Activated T-cell treated with anti-CD3 and anti-CD28 coated beads, Interleukin-2, amount 50 U/mL, for 24 hours (primary cell): ENCODE measurements at regions not wholly inside any gene's neighbourhood (a gene's known extent, or its start where the extent isn't known, plus 50 kb on each side); places are given as distances from the start of the nearest gene placed in this dataset.

Source experiments
- DNase-seq: peaks from one replicate; pipeline ENCODE4 v3.0.0-alpha.2; 2020
- H3K27ac Mint-ChIP-seq: 2 replicates; pipeline ENCODE4 v1.8.0; 2020; ENCODE audit warnings: mild to moderate bottlenecking, mixed read lengths
- H3K27me3 Mint-ChIP-seq: 2 replicates; pipeline ENCODE4 v1.8.0; 2020; ENCODE audit warnings: mixed read lengths
- H3K36me3 Mint-ChIP-seq: 2 replicates; pipeline ENCODE4 v1.8.0; 2020; ENCODE audit warnings: low read depth, mixed read lengths
- H3K4me1 Mint-ChIP-seq: 2 replicates; pipeline ENCODE4 v1.8.0; 2020; ENCODE audit warnings: low read depth, mixed read lengths
- H3K4me3 Mint-ChIP-seq: 2 replicates; pipeline ENCODE4 v1.8.0; 2020; ENCODE audit warnings: mild to moderate bottlenecking, moderate library complexity, mixed read lengths
- H3K9me3 Mint-ChIP-seq: 2 replicates; pipeline ENCODE4 v1.8.0; 2020; ENCODE audit warnings: mixed read lengths

DNA sequence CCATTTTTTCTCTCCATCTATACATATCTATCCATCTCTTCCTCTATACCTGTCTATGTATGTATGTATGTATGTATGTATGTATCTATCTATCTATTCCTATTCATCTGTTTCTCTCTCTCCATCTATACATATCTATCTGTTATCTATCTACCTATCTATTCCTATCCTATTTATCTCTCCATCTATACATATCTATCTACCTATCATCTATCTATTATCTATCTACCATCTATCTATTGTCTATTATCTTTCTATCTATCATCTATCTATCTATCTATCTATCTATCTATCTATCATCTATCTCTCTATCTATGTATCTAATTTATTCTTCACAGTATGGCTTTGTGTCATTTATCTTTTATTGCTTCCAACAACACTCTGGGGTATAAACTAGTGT is 1124.4 kb downstream of the TYW1 start:
- H3K9me3 Mint-ChIP-seq = peaks cover 40% of the 10 kb centered on the region
- H3K4me1 Mint-ChIP-seq = no peaks in the 10 kb centered on the region
- H3K27ac Mint-ChIP-seq = no peak overlapping the region
- H3K4me3 Mint-ChIP-seq = no peak overlapping the region
- DNase-seq = no peak
- no peaks in the 10 kb centered on the region for H3K27me3 Mint-ChIP-seq
- no peaks in the 10 kb centered on the region for H3K36me3 Mint-ChIP-seq

DNA sequence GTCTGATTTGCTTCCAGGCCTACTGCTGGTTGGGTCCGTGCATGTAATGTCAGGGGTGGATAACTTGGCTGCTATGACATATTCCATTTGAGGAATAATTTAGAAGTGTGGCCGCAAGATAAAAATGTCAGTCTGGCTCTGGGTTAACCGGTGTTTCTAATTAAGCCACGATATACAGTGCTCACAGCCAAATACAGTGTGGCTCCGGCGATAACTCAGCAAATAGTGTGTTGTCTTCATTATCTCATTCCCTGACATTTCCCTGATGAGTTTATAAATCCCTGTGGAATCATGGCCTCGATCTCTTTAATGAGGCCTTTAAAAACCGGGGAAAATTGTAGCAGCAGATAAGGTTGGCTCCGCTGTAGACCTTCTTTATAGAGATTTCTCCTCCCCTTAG is 1125.0 kb downstream of the TYW1 start:
- Mint-ChIP-seq H3K4me3 (no peak overlapping the region), H3K27ac (no peak overlapping the region), H3K4me1 (no peaks in the 10 kb centered on the region), H3K27me3 (no peaks in the 10 kb centered on the region), H3K36me3 (no peaks in the 10 kb centered on the region), H3K9me3 (peaks cover 43% of the 10 kb centered on the region)
- DNase-seq = no peak

DNA sequence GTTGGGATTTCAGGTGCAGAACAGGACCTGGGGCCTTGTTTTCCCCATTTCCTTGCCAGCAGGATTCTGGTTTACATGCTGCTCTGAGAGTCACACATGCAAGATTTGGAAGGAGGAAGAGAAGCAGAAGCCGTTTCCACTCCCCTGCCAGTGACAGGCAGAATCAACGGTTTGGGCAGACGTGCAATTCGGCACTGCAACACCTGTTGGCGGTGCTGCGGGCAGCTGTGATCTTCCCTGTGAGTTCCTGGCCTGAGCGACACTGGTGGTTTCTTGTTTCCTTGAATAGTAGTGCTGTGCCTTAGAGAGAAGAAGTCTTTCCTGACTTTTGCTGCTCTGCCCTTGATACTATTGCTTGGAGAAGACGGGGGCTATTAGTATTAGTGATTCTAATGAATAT is 1126.2 kb downstream of the TYW1 start:
- Mint-ChIP-seq H3K4me3 (no peak overlapping the region), H3K27me3 (no peaks in the 10 kb centered on the region), H3K4me1 (no peaks in the 10 kb centered on the region), H3K9me3 (peaks cover 39% of the 10 kb centered on the region), H3K27ac (no peak overlapping the region), H3K36me3 (no peaks in the 10 kb centered on the region)
- no peak for DNase-seq

DNA sequence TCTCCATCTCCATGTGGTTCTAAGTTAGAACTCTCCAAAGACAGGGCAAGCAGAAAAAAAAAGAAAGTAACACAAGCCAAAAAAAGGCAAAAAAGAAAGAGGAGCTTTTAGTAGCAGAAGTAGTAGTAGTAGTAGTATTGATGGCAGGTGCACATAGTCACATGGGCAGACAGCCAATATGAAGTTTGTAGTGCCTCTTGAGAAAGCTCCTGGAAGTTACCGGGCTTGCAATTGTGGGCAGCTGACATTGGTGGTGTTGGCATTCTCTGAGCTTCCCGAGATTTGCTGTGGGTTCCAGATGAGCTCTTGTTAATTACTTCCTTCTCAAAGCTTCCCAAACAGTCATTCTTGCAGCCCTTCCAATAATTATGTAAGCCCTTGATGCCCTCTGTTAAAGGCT is 1128.5 kb downstream of the TYW1 start:
- Mint-ChIP-seq H3K36me3 (no peaks in the 10 kb centered on the region), H3K4me3 (no peak overlapping the region), H3K27ac (no peak overlapping the region), H3K4me1 (no peaks in the 10 kb centered on the region), H3K27me3 (no peaks in the 10 kb centered on the region), H3K9me3 (peaks cover 21% of the 10 kb centered on the region)
- DNase-seq = no peak

DNA sequence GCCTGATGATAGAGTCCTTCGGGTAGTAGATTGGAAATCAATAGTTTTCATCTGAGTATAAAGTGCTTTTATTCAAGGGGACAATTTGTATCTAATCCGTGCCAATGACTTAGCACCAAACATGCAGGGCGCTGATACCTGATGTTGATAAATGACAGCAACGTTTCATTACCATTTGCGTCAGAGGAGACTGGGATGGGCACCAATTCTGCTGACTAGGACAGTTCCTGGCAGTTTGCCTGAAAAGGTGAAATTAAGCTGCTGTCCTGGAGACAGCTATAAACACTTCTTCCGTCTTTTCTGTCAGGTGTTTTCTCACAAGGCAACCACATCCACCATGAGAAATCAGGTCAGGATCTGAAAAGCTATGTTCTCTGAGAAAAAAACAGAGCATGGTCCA is 1136.4 kb downstream of the TYW1 start:
- no peaks in the 10 kb centered on the region for H3K4me1 Mint-ChIP-seq
- no peaks in the 10 kb centered on the region for H3K36me3 Mint-ChIP-seq
- H3K27ac Mint-ChIP-seq = no peak overlapping the region
- H3K4me3 Mint-ChIP-seq = no peak overlapping the region
- no peaks in the 10 kb centered on the region for H3K27me3 Mint-ChIP-seq
- peaks cover 3% of the 10 kb centered on the region for H3K9me3 Mint-ChIP-seq
- no peak for DNase-seq

DNA sequence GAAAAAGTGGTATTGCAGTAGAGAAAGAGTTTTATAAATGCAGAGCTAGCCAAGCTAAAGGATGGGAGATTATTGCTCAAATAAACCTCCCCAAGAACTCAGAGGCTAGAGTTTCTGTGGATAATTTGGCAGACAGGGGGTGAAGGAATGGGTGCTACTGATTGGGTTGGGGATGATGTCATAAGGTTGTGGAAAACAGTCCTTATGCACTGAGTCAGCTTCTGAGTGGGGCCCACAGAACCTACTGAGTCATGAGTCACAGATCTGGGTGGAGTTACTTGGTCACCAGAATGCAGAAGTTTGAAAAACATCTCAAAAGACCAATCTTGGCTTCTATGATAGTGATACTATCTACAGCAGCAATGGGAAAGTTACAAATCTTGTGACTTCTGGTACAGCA is 1146.7 kb downstream of the TYW1 start:
- peaks cover 30% of the 10 kb centered on the region for H3K9me3 Mint-ChIP-seq
- H3K36me3 Mint-ChIP-seq = no peaks in the 10 kb centered on the region
- H3K27me3 Mint-ChIP-seq = no peaks in the 10 kb centered on the region
- H3K4me3 Mint-ChIP-seq = no peak overlapping the region
- H3K27ac Mint-ChIP-seq = no peak overlapping the region
- no peaks in the 10 kb centered on the region for H3K4me1 Mint-ChIP-seq
- no peak for DNase-seq

DNA sequence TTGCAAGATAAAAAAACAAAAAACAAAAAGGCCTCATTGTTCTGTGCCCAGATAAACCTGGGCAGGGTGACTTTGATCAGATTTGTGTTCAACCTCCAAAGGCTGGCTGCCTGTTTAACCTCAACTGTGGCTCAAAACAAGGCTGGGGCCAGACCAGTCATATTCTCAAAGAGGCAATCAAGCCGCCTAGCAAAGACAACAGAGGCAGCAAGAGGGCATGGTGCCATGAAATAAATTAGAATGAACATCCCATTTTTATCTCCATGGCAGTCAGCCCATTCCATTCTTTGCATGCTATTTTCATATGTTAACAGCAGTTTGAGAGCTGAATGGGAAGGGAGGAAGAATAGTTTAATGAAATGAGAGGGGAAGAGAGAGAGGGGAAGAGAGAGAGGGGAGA is 1150.3 kb downstream of the TYW1 start:
- no peak overlapping the region for H3K4me3 Mint-ChIP-seq
- H3K27me3 Mint-ChIP-seq = no peaks in the 10 kb centered on the region
- H3K4me1 Mint-ChIP-seq = no peaks in the 10 kb centered on the region
- no peaks in the 10 kb centered on the region for H3K36me3 Mint-ChIP-seq
- no peak overlapping the region for H3K27ac Mint-ChIP-seq
- H3K9me3 Mint-ChIP-seq = peaks cover 32% of the 10 kb centered on the region
- DNase-seq = no peak

DNA sequence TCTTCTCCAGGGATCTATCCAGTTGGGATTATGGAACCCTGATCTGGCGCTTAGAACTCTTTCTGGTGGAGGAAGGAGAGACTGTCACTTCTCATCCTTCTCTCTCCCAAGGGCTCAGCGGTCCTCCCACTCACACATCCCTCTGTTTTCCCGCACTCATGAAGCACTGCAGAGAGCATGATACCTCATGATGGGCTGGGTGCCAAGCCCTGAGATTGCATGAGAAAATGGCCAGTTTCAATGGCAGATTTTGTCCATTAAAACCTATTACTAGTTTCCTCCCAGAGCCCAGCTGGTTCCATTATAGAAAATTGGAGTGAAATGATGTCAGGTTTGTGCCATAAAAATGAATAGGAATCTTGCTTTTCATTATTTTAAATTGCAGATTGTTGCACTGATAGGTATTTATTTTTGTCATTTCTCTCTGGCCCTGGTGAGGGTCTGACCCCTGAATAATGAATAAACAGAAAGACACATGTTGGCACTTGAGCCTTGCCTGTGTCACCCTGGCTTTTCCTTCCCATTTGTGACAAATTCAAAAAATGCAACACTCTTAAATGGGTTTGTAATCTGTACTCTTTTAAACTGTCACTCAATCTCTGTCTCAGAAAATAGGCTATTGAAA is 1151.1 kb downstream of the TYW1 start:
- Mint-ChIP-seq H3K9me3 (peaks cover 34% of the 10 kb centered on the region), H3K4me3 (no peak overlapping the region), H3K27me3 (no peaks in the 10 kb centered on the region)

DNA sequence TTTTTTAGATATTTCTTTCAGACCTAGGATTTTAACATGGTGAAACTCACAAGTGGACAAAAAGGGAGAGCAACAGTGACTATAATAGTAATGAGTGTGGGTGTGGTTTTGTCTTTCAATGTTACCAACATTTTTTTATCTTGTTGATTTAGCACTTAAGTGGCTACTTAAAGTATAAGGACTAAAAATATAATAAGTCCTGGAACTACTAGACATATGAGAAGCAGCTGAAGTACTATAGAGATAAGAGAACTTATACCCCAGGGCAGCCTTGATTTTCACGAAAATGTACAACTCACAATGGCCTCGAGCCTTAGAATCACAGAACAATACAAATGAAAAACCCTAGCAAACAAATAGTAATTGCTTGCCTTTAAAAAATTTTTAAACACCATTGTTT is 1151.8 kb downstream of the TYW1 start:
- H3K4me3 Mint-ChIP-seq = no peak overlapping the region
- no peaks in the 10 kb centered on the region for H3K27me3 Mint-ChIP-seq
- no peaks in the 10 kb centered on the region for H3K4me1 Mint-ChIP-seq
- no peaks in the 10 kb centered on the region for H3K36me3 Mint-ChIP-seq
- H3K27ac Mint-ChIP-seq = no peak overlapping the region
- no peak for DNase-seq
- H3K9me3 Mint-ChIP-seq = peaks cover 29% of the 10 kb centered on the region

More for the DNA sequence above, 1151.1 kb downstream of the TYW1 start:
- no peaks in the 10 kb centered on the region for H3K4me1 Mint-ChIP-seq
- H3K36me3 Mint-ChIP-seq = no peaks in the 10 kb centered on the region
- DNase-seq = no peak
- no peak overlapping the region for H3K27ac Mint-ChIP-seq

DNA sequence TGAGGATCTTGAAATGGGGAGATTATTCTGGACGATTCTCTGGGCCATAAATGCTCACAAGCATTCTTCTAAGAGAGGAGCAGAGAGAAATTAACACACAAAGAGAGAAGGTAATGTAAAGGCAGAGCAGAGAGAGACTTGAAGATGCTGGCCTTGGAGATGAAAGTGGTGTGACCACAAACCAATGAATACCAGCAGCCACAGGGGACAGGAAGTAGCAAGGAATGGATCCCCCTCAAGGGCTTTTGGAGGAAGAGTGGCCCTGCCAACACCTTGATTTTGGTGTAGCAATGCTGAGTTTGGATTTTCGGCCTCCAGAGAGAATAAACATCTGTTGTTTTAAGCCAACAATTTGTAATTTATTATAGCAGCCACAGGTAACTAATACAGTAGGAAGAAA is 1155.6 kb downstream of the TYW1 start:
- H3K4me3 Mint-ChIP-seq = no peak overlapping the region
- no peak for DNase-seq
- no peak overlapping the region for H3K27ac Mint-ChIP-seq
- no peaks in the 10 kb centered on the region for H3K27me3 Mint-ChIP-seq
- no peaks in the 10 kb centered on the region for H3K4me1 Mint-ChIP-seq
- H3K9me3 Mint-ChIP-seq = peaks cover 19% of the 10 kb centered on the region
- H3K36me3 Mint-ChIP-seq = no peaks in the 10 kb centered on the region

DNA sequence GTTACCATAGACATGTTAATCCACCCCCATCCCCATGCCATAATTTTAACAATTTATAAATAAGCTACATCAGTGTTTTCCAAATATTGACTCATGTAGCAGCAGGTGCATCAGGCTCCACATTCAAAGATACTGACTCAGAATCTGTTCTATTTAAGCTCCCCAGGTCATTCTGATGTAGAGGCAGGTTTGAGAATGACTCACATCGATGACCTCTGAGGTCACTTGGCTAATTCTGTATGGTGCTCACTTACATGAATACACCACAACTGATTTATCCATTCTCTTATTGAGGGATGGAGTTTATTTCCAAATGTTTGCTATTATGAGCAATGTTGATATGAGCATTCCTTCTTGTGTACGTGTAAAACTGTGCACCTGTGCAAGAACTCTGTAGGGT is 1159.0 kb downstream of the TYW1 start:
- no peaks in the 10 kb centered on the region for H3K27me3 Mint-ChIP-seq
- H3K4me3 Mint-ChIP-seq = no peak overlapping the region
- H3K27ac Mint-ChIP-seq = no peak overlapping the region
- DNase-seq = no peak
- peaks cover 15% of the 10 kb centered on the region for H3K9me3 Mint-ChIP-seq
- H3K4me1 Mint-ChIP-seq = no peaks in the 10 kb centered on the region
- no peaks in the 10 kb centered on the region for H3K36me3 Mint-ChIP-seq

DNA sequence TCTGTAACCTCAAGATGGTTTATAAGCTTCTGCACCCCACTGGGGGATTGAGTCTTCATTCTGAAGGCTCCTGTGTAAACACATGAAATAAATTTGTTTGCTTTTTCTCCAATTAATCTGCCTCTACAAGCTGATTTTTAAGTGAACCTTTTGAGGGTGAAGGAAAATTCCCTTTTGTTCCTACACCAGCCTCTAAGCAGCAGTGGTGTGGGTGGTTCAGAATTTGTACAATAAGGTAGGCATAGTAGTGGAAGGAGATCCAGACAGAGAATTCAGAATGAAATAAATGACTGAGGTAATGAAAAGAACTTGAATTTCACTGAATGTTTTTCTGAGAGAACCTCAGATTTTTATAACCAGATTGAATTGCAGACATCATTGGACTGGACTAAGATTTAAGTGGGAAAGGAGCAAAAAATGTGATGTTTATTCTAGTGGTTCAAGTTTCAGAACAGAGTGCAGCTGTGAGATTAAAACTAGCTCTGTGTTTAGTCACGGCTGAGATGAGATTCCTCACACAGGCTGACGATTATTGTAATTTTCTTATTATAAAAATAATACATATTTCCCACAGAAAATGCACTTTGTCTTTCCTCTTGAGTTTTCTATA is 1162.2 kb downstream of the TYW1 start:
- no peak for DNase-seq
- Mint-ChIP-seq H3K4me3 (no peak overlapping the region), H3K27me3 (no peaks in the 10 kb centered on the region), H3K36me3 (no peaks in the 10 kb centered on the region), H3K27ac (no peak overlapping the region), H3K4me1 (no peaks in the 10 kb centered on the region), H3K9me3 (peaks cover 5% of the 10 kb centered on the region)

DNA sequence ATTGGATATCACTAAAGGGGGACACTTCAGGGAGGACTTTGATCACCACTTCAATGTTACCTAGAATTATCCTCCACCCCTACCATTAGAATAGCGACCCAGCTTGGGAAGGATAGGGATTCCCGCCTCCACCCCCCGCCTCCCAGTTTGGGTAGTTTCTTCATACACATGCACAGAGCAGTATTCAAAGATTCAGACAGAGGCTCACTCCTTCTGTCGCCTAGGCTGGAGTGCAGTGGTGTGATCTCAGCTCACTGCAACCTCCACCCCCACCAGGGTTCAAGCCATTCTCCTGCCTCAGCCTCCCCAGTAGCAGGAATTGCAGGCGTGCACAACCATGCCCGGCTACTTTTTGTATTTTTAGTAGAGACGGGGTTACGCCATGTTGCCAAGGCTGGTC is 1166.1 kb downstream of the TYW1 start:
- no peak for DNase-seq
- Mint-ChIP-seq H3K36me3 (no peaks in the 10 kb centered on the region), H3K4me3 (no peak overlapping the region), H3K4me1 (no peaks in the 10 kb centered on the region), H3K27me3 (no peaks in the 10 kb centered on the region), H3K27ac (no peak overlapping the region), H3K9me3 (peaks cover 7% of the 10 kb centered on the region)

DNA sequence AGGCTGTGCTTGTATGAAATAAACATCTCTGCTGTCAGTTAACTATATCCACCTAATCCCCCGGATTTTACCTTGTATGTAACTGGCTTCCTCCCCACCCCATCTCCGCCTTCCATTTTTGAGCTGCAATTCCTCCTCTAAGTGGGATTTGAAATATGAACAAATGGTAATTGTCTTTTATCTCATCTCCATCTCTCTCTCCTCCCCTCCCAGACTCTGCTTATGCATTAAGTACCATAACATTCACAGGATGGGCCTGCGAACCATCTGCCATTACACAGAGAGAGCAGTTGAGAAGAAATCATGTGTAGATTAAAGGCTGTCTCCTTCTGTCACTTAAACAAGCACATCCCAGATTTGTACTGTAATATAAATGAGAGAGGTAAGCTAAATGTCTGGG is 1169.9 kb downstream of the TYW1 start:
- peaks cover 12% of the 10 kb centered on the region for H3K9me3 Mint-ChIP-seq

DNA sequence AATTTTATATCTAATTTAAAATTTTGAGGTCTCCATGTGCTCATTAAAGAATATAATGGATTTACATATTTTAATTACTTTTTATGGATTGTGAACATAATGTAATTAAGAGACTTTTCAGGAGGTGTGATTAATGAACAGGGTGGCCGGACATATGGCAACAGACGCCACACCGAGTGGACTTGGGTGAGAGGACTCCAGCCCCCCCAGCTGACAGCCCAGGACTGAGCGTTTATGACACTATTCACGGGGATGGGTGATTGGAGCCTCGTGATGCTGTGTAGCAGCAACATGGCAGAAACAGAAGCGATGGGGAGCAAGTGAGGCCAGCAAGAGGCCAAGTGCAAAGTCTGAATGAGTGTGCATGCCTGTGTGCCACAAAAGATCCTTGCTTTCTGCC is 1176.9 kb downstream of the TYW1 start:
- DNase-seq = no peak
- Mint-ChIP-seq H3K4me3 (no peak overlapping the region), H3K9me3 (peaks cover 9% of the 10 kb centered on the region), H3K27ac (no peak overlapping the region), H3K27me3 (no peaks in the 10 kb centered on the region), H3K36me3 (no peaks in the 10 kb centered on the region), H3K4me1 (no peaks in the 10 kb centered on the region)

More for the DNA sequence above, 1169.9 kb downstream of the TYW1 start:
- Mint-ChIP-seq H3K27ac (no peak overlapping the region), H3K4me3 (no peak overlapping the region), H3K4me1 (no peaks in the 10 kb centered on the region), H3K36me3 (no peaks in the 10 kb centered on the region), H3K27me3 (no peaks in the 10 kb centered on the region)
- no peak for DNase-seq

DNA sequence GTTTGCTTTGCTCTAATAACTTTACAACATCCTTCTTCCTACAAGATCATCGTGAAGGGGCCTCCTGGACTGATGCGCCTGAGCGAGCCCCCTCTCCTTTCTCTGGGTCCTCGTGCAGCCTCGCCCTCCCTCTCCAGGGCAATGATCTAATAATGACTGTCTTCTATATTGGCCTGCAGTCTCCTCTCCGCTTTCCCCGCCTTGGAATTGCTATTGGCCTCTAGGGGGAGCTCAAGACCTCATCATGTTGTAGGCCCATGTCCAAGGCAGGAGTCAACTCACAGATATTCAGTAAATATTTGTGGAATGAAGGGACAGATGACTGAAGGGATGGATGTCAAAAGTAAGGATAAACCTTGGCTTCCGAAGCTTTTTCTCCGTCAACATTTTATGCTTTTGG is 1180.3 kb downstream of the TYW1 start:
- H3K9me3 Mint-ChIP-seq = peaks cover 9% of the 10 kb centered on the region
- no peaks in the 10 kb centered on the region for H3K36me3 Mint-ChIP-seq
- no peak for DNase-seq
- no peaks in the 10 kb centered on the region for H3K4me1 Mint-ChIP-seq
- no peaks in the 10 kb centered on the region for H3K27me3 Mint-ChIP-seq
- no peak overlapping the region for H3K4me3 Mint-ChIP-seq
- no peak overlapping the region for H3K27ac Mint-ChIP-seq
